MCF 10A (cell line): ENCODE measurements at regions not wholly inside any gene's neighbourhood (a gene's known extent, or its start where the extent isn't known, plus 50 kb on each side); places are given as distances from the start of the nearest gene placed in this dataset.

Experiments used
- BruUV-seq: library from RNA; stranded (reverse); fragments of 400-500 nt; replicated peaks from 2 replicates; lab custom pipeline; 2021; lab: Mats Ljungman, UMichigan
- CTCF ChIA-PET: fragments of 300-600 bp; sonication (Branson Sonifier 250); formaldehyde crosslinking; extraction: SDS; loops from one replicate; lab custom pipeline; 2021; ENCODE audit warnings: antibody characterized with exemption, inconsistent platforms; lab: Yijun Ruan, JAX
- POLR2A ChIA-PET: fragments of 300-600, 350-650 bp; sonication (Branson Sonifier 250); formaldehyde crosslinking; extraction: SDS; loops from one replicate; lab custom pipeline; 2020; ENCODE audit warnings: antibody characterized with exemption, inconsistent platforms; lab: Yijun Ruan, JAX
- DNase-seq: peaks from one replicate; pipeline ENCODE4 v3.0.0-alpha.2; 2018; ENCODE audit not compliant: unreplicated experiment
- H3K27ac Mint-ChIP-seq: one replicate; pipeline ENCODE4 v1.8.0; 2022; ENCODE audit warnings: mild to moderate bottlenecking, low read depth, mixed read lengths; ENCODE audit not compliant: unreplicated experiment
- H3K27me3 Mint-ChIP-seq: one replicate; pipeline ENCODE4 v1.8.0; 2022; ENCODE audit warnings: mixed read lengths; ENCODE audit not compliant: insufficient read depth, unreplicated experiment
- H3K36me3 Mint-ChIP-seq: one replicate; pipeline ENCODE4 v1.8.0; 2022; ENCODE audit warnings: mild to moderate bottlenecking, moderate library complexity, mixed read lengths; ENCODE audit not compliant: insufficient read depth, unreplicated experiment
- H3K4me1 Mint-ChIP-seq: one replicate; pipeline ENCODE4 v1.8.0; 2022; ENCODE audit warnings: mixed read lengths; ENCODE audit not compliant: insufficient read depth, unreplicated experiment
- H3K4me3 Mint-ChIP-seq: one replicate; pipeline ENCODE4 v1.8.0; 2022; ENCODE audit warnings: mild to moderate bottlenecking, moderate library complexity, mixed read lengths; ENCODE audit not compliant: unreplicated experiment
- H3K9me3 Mint-ChIP-seq: one replicate; pipeline ENCODE4 v1.8.0; 2022; ENCODE audit warnings: mixed read lengths; ENCODE audit not compliant: unreplicated experiment
- CTCF ChIP-seq: fragments of 200-600 bp; IDR thresholded peaks from one replicate; pipeline ENCODE4 v1.8.0; 2022; ENCODE audit warnings: antibody characterized with exemption, mild to moderate bottlenecking; ENCODE audit not compliant: unreplicated experiment
- intact Hi-C: fragments of 100-400 bp; cut with micrococcal nuclease; formaldehyde crosslinking; loops from 2 replicates; pipeline ENCODE4 v1.14.1; 2022

GRCh38 chr9:13735181-13735580 is 455.7 kb upstream of the MPDZ start:
- Mint-ChIP-seq H3K27me3 (no peaks in the 10 kb centered on the region), H3K4me1 (peaks cover 12% of the 10 kb centered on the region), H3K36me3 (no peaks in the 10 kb centered on the region), H3K4me3 (no peak overlapping the region), H3K27ac (no peak overlapping the region), H3K9me3 (peaks cover 7% of the 10 kb centered on the region)
- TF ChIP-seq CTCF, result no peak
- BruUV-seq, result no TSS peak
- CTCF ChIA-PET, result interaction anchor here (0.6 to 0.7 kb wide), 3 partner anchors 14 to 925 kb away, joined by 3 to 4 read pairs (median 3); no protein-coding TSS in a partner anchor
- no peak for DNase-seq
- POLR2A ChIA-PET, result interaction anchor here (1.6 kb wide), 1 partner anchor 13 kb away, joined by 4 read pairs; no protein-coding TSS in a partner anchor
- intact Hi-C loops, result no loop called here

GRCh38 chr9:13734601-13735000 is 455.1 kb upstream of the MPDZ start:
- no TSS peak for BruUV-seq
- intact Hi-C loops, result no loop called here
- Mint-ChIP-seq H3K9me3 (peaks cover 7% of the 10 kb centered on the region), H3K27ac (no peak overlapping the region), H3K36me3 (no peaks in the 10 kb centered on the region), H3K4me3 (no peak overlapping the region), H3K27me3 (no peaks in the 10 kb centered on the region), H3K4me1 (peaks cover 16% of the 10 kb centered on the region)
- CTCF ChIA-PET, result interaction anchor here (0.6 kb wide), 1 partner anchor 377 kb away, joined by 3 read pairs; no protein-coding TSS in a partner anchor
- TF ChIP-seq CTCF, result no peak
- POLR2A ChIA-PET, result interaction anchor here (1.6 kb wide), 1 partner anchor 12 kb away, joined by 4 read pairs; no protein-coding TSS in a partner anchor
- no peak for DNase-seq

- intact Hi-C loops, result no loop called here
- H3K36me3 Mint-ChIP-seq, result no peaks in the 10 kb centered on the region
- H3K4me1 Mint-ChIP-seq, result peaks cover 32% of the 10 kb centered on the region
- H3K27ac Mint-ChIP-seq, result no peak overlapping the region
- DNase-seq, result no peak
- no peaks in the 10 kb centered on the region for H3K9me3 Mint-ChIP-seq
- BruUV-seq, result no TSS peak
- ChIA-PET CTCF (interaction anchor here (0.6 kb wide), 2 partner anchors 140 to 263 kb away, joined by 5 read pairs; no protein-coding TSS in a partner anchor), POLR2A (interaction anchor here (0.5 to 0.6 kb wide), 2 partner anchors 31 to 293 kb away, joined by 3 read pairs; no protein-coding TSS in a partner anchor)
- TF ChIP-seq CTCF, result no peak
- H3K27me3 Mint-ChIP-seq, result no peaks in the 10 kb centered on the region
- no peak overlapping the region for H3K4me3 Mint-ChIP-seq
These were observed 452.8 kb upstream of the MPDZ start for GRCh38 chr9:13732290-13732689.

GRCh38 chr9:13731637-13732036 is 452.1 kb upstream of the MPDZ start:
- Mint-ChIP-seq H3K4me1 (peaks cover 32% of the 10 kb centered on the region), H3K27ac (no peak overlapping the region), H3K36me3 (no peaks in the 10 kb centered on the region), H3K27me3 (no peaks in the 10 kb centered on the region), H3K9me3 (no peaks in the 10 kb centered on the region), H3K4me3 (no peak overlapping the region)
- CTCF ChIA-PET, result interaction anchor here (0.7 to 1.1 kb wide), 2 partner anchors 284 to 622 kb away, joined by 3 to 4 read pairs; no protein-coding TSS in a partner anchor
- POLR2A ChIA-PET, result no interaction called here
- intact Hi-C loops, result no loop called here
- DNase-seq, result no peak
- no peak for TF ChIP-seq CTCF
- BruUV-seq, result no TSS peak
